ENCODE measurements at regions not wholly inside any gene's neighbourhood (a gene's known extent, or its start where the extent isn't known, plus 50 kb on each side); places are given as distances from the start of the nearest gene placed in this dataset.

DNA sequence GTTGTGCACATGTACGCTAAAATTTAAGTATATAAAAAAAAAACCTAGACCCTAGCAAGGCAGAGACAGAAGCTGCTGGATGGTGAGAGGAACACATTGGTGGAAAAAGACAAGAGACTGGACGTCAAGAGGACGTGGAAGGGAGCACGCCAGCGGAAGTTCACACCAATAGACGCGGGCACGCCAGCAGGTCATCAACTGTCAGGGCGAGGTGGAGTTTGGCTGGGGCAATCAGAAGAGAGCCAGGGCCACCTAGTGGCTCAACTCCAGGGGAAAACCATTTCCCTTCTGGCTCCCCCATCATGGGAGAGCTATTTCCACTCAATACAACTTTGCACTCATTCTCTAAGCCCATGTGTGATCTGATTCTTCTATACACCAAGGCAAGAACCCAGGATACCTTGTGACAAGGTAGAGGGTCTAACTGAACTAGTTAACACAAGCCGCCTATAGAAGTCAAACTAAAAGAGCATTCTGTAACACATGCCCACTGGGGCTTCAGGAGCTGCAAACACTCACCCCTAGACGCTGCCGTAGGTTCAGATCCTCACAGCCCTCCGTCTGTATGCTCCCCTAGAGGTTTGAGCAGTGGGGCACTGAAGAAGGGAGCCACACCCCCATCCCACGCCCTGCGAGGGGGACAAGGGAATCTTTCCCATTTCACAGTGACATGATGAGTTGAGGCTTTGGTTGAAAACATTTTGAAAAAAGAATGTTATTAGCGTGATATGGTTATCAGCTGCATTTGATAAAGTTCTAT, 702.7 kb downstream of the TMTC2 start (continued):
- TF ChIP-seq, protein P1, sequence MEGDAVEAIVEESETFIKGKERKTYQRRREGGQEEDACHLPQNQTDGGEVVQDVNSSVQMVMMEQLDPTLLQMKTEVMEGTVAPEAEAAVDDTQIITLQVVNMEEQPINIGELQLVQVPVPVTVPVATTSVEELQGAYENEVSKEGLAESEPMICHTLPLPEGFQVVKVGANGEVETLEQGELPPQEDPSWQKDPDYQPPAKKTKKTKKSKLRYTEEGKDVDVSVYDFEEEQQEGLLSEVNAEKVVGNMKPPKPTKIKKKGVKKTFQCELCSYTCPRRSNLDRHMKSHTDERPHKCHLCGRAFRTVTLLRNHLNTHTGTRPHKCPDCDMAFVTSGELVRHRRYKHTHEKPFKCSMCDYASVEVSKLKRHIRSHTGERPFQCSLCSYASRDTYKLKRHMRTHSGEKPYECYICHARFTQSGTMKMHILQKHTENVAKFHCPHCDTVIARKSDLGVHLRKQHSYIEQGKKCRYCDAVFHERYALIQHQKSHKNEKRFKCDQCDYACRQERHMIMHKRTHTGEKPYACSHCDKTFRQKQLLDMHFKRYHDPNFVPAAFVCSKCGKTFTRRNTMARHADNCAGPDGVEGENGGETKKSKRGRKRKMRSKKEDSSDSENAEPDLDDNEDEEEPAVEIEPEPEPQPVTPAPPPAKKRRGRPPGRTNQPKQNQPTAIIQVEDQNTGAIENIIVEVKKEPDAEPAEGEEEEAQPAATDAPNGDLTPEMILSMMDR (IDR thresholded peaks at IDR 0.05; ENCODE audit: control extremely low read depth in 1 of 3, insufficient read depth in 1 of 3, low read depth in 1 of 3, low read length in 3 of 3), result peak; percentile 75 to 84 (median 75)
- no peak for TF ChIP-seq JUN (IDR thresholded peaks at IDR 0.05; ENCODE audit: low read depth, low read length)
- no peak for TF ChIP-seq TAF7 (optimal IDR thresholded peaks at IDR 0.05; ENCODE audit: borderline replicate concordance, low read depth, low read length)
- TF ChIP-seq RXRA (IDR thresholded peaks at IDR 0.05; ENCODE audit: insufficient read depth, low read depth, low read length), result no peak
- peak; percentile 57 for TF ChIP-seq YY1 (IDR thresholded peaks at IDR 0.05; ENCODE audit: low read depth, low read length)
- TF ChIP-seq ASH2L (IDR thresholded peaks at IDR 0.05; ENCODE audit: low read length), result no peak

Measured in H1 (cell line).